ENCODE measurements at regions not wholly inside any gene's neighbourhood (a gene's known extent, or its start where the extent isn't known, plus 50 kb on each side); places are given as distances from the start of the nearest gene placed in this dataset.

DNA sequence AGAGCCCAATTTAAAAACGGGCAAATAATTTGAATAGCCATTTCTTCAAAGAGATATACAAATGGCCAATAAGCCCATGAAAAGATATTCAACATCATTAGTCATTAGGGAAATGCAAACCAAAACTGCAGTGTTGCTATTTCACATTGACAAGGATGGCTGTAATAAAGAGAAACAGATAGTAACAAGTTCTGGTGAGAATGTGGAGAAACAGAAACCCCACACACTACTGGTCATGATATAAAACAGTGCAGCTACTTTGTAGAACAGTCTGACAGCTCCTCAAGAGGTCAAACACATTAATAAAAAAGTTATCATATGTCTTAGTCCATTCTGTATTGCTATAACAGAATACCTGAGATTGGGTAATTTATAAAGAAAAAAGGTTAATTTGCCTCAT lies 237.0 kb upstream of the GRAMD2B start:
- no peak overlapping the region for H3K4me3 ChIP-seq (ENCODE audit: low read length)
- no peaks in the 10 kb centered on the region for H3K27me3 ChIP-seq (ENCODE audit: insufficient read depth, low read length)
- no peaks in the 10 kb centered on the region for H3K4me1 ChIP-seq (ENCODE audit: insufficient read depth, low read length)
- H3K9me3 ChIP-seq (ENCODE audit: low read depth, low read length) = no peaks in the 10 kb centered on the region

DNA sequence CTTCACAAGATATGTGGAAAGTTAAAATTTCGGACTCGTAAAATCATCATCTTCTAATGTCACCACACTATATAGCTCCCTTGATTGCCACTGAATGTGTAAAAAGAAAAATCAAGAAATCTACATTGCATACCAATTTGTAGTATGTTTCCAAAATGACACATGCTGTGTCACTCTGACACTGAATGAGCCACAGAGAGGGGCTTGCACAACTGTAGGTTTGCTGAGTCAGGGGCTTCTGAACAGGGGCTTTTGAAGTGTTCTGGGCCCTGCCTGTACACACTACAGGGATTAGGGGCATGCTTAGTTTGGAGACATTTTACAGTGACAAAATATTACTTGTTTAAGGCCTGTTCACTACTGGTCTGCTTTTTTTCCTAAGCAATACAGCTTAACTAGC lies 234.4 kb upstream of the GRAMD2B start:
- H3K9me3 ChIP-seq (ENCODE audit: low read depth, low read length) = no peaks in the 10 kb centered on the region
- H3K27me3 ChIP-seq (ENCODE audit: insufficient read depth, low read length) = no peaks in the 10 kb centered on the region
- H3K4me1 ChIP-seq (ENCODE audit: insufficient read depth, low read length) = no peaks in the 10 kb centered on the region
- no peak overlapping the region for H3K4me3 ChIP-seq (ENCODE audit: low read length)

- H3K9me3 ChIP-seq (ENCODE audit: low read depth, low read length) = no peaks in the 10 kb centered on the region
- no peaks in the 10 kb centered on the region for H3K27me3 ChIP-seq (ENCODE audit: insufficient read depth, low read length)
- H3K4me3 ChIP-seq (ENCODE audit: low read length) = no peak overlapping the region
- H3K4me1 ChIP-seq (ENCODE audit: insufficient read depth, low read length) = no peaks in the 10 kb centered on the region
These were observed 234.0 kb upstream of the GRAMD2B start for GRCh38 chr5:126189231-126189630.

DNA sequence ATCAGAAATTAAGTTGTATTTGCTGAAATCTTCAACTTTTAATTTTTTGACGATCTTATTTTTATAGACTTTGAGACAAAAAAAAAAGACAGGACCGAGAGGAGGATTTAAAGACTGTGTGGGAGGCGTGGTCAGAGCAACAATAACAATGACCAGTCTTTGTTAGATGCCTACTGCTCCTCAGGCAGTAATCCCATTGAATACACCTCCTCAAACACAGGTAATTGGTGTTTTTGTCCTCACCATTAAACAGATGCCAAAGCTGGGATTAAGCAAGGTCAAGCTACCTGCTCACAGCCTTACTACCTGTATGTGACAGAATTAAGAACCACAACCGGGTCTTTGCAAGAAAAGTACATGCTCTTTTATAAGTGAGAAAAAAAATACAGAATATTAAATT lies 233.3 kb upstream of the GRAMD2B start:
- Histone ChIP-seq H3K4me1 (ENCODE audit: insufficient read depth, low read length) (no peaks in the 10 kb centered on the region), H3K9me3 (ENCODE audit: low read depth, low read length) (no peaks in the 10 kb centered on the region), H3K27me3 (ENCODE audit: insufficient read depth, low read length) (no peaks in the 10 kb centered on the region), H3K4me3 (ENCODE audit: low read length) (no peak overlapping the region)

DNA sequence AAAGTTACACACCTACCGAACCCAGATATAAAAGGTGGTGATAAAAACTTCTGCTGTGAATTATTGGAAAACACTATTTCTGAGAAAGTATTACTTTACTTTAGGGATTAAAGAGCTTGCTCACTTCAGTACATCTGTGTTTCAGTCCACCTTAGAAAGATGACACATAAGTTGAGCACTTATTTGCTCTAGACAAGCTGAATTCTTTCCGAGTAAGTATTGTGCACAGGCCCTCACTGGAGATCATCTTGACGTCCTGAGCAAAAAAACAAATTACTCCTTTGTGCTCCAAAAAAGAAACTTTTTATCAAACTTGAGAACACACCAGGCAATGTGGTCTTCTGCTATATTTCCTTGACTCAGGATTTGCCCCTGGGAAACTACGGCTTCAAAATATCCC lies 231.0 kb upstream of the GRAMD2B start:
- no peak overlapping the region for H3K4me3 ChIP-seq (ENCODE audit: low read length)
- H3K27me3 ChIP-seq (ENCODE audit: insufficient read depth, low read length) = no peaks in the 10 kb centered on the region
- no peaks in the 10 kb centered on the region for H3K9me3 ChIP-seq (ENCODE audit: low read depth, low read length)
- H3K4me1 ChIP-seq (ENCODE audit: insufficient read depth, low read length) = no peaks in the 10 kb centered on the region

GRCh38 chr5:126195410-126196100 lies 227.7 kb upstream of the GRAMD2B start:
- H3K27me3 ChIP-seq (ENCODE audit: insufficient read depth, low read length) = no peaks in the 10 kb centered on the region
- H3K4me1 ChIP-seq (ENCODE audit: insufficient read depth, low read length) = no peaks in the 10 kb centered on the region
- H3K9me3 ChIP-seq (ENCODE audit: low read depth, low read length) = no peaks in the 10 kb centered on the region
- H3K4me3 ChIP-seq (ENCODE audit: low read length) = no peak overlapping the region

- no peaks in the 10 kb centered on the region for H3K27me3 ChIP-seq (ENCODE audit: insufficient read depth, low read length)
- H3K4me1 ChIP-seq (ENCODE audit: insufficient read depth, low read length) = no peaks in the 10 kb centered on the region
- no peak overlapping the region for H3K4me3 ChIP-seq (ENCODE audit: low read length)
- H3K9me3 ChIP-seq (ENCODE audit: low read depth, low read length) = no peaks in the 10 kb centered on the region
These were observed 224.7 kb upstream of the GRAMD2B start for GRCh38 chr5:126198531-126198930.

DNA sequence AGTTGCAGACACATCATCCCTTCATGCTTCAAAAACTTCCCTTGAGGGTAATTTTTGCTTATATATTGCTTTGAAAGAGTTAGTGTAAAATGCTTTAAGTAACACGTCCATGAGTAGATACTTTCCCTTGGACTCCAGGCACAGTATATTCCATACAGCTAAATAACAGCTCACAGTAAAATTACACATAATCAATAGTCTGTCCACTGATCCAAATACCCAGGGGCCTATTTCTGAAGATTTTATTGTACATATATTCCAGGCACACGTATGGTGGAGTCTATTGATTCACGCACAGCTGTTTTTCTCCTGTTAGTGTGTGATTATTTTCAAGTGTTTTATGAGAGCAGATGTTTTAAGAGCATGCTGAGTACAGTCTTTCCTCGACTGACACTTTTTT lies 223.7 kb upstream of the GRAMD2B start:
- Histone ChIP-seq H3K27me3 (ENCODE audit: insufficient read depth, low read length) (no peaks in the 10 kb centered on the region), H3K9me3 (ENCODE audit: low read depth, low read length) (no peaks in the 10 kb centered on the region), H3K4me1 (ENCODE audit: insufficient read depth, low read length) (no peaks in the 10 kb centered on the region), H3K4me3 (ENCODE audit: low read length) (no peak overlapping the region)

- no peaks in the 10 kb centered on the region for H3K4me1 ChIP-seq (ENCODE audit: insufficient read depth, low read length)
- H3K9me3 ChIP-seq (ENCODE audit: low read depth, low read length) = no peaks in the 10 kb centered on the region
- no peaks in the 10 kb centered on the region for H3K27me3 ChIP-seq (ENCODE audit: insufficient read depth, low read length)
- no peak overlapping the region for H3K4me3 ChIP-seq (ENCODE audit: low read length)
These were observed 214.5 kb upstream of the GRAMD2B start for GRCh38 chr5:126208691-126209090.

DNA sequence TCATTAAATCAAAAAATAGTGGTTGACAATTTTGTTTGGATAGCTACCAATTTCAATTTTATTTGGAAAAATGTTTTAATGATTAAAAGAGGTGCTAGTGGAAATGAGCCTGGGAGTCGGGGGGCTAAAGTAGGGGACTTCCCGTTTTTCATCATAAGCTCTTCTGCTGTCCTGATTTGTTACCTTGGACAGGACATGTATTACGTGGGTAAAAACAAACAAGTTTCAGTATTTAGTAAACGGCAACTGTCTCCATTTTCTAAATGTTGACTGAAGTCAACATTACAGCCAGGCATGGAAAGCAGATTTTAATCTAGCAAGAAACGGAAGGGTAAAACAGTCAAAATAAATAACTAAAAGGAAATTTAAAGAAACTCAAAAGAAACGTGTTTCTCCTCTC lies 212.3 kb upstream of the GRAMD2B start:
- Histone ChIP-seq H3K9me3 (ENCODE audit: low read depth, low read length) (no peaks in the 10 kb centered on the region), H3K4me1 (ENCODE audit: insufficient read depth, low read length) (no peaks in the 10 kb centered on the region), H3K27me3 (ENCODE audit: insufficient read depth, low read length) (no peaks in the 10 kb centered on the region), H3K4me3 (ENCODE audit: low read length) (no peak overlapping the region)

DNA sequence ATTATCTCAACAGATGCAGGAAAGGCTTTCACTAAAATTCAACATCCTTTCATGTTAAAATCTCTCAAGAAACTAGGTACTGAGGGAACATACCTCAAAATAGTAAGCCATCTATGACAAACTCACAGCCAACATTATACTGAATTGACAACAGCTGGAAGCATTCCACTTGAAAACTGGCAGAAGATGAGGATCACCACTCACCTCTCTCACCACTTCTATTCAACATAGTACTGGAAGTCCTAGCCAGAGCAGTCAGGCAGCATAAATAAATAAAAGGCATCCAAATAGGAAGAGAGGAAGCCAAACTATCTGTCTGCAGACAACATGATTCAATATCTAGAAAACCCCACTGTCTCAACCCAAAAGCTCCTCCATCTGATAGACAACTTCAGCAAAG lies 203.6 kb upstream of the GRAMD2B start:
- H3K9me3 ChIP-seq (ENCODE audit: low read depth, low read length) = no peaks in the 10 kb centered on the region
- H3K27me3 ChIP-seq (ENCODE audit: insufficient read depth, low read length) = no peaks in the 10 kb centered on the region
- no peak overlapping the region for H3K4me3 ChIP-seq (ENCODE audit: low read length)
- H3K4me1 ChIP-seq (ENCODE audit: insufficient read depth, low read length) = no peaks in the 10 kb centered on the region

DNA sequence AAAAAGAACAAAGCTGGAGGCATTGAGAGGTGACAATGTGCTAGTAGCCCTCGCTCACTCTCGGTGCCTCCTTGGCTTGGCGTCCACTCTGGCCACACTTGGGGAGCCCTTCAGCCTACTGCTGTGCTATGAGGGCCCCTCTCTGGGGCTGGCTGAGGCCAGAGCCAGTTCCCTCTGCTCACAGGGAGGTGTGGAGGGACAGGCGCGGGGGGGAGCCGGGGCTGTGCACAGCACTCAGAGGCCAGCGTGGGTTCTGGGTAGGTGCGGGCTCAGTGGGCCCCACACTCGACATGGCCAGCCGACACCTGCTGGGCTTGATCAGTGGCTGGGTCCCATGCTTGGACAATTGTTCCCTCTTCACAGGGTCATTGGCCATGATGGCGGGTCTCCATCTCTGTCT lies 202.5 kb upstream of the GRAMD2B start:
- Histone ChIP-seq H3K9me3 (ENCODE audit: low read depth, low read length) (no peaks in the 10 kb centered on the region), H3K4me1 (ENCODE audit: insufficient read depth, low read length) (no peaks in the 10 kb centered on the region), H3K4me3 (ENCODE audit: low read length) (no peak overlapping the region), H3K27me3 (ENCODE audit: insufficient read depth, low read length) (no peaks in the 10 kb centered on the region)

DNA sequence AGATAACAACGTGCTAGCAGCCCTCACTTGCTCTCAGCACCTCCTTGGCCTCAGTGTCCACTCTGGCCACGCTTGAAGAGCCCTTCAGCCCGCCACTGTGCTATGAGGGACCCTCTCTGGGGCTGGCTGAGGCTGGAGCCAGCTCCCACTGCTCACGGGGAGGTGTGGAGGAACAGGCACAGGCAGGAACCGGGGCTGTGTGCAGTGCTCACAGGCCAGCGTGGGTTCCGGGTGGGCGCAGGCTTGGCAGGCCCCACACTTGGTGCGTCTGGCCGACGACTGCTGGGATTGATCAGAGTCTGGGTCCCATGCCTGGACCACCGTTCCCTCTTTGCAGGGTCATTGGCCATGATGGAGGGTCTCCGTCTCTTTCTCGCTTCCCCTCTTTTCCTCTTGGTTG lies 194.3 kb upstream of the GRAMD2B start:
- Histone ChIP-seq H3K4me1 (ENCODE audit: insufficient read depth, low read length) (no peaks in the 10 kb centered on the region), H3K4me3 (ENCODE audit: low read length) (no peak overlapping the region), H3K27me3 (ENCODE audit: insufficient read depth, low read length) (no peaks in the 10 kb centered on the region), H3K9me3 (ENCODE audit: low read depth, low read length) (no peaks in the 10 kb centered on the region)

- H3K4me1 ChIP-seq (ENCODE audit: insufficient read depth, low read length) = no peaks in the 10 kb centered on the region
- H3K27me3 ChIP-seq (ENCODE audit: insufficient read depth, low read length) = no peaks in the 10 kb centered on the region
- no peaks in the 10 kb centered on the region for H3K9me3 ChIP-seq (ENCODE audit: low read depth, low read length)
- no peak overlapping the region for H3K4me3 ChIP-seq (ENCODE audit: low read length)
These were observed 190.0 kb upstream of the GRAMD2B start for GRCh38 chr5:126233256-126233655.

DNA sequence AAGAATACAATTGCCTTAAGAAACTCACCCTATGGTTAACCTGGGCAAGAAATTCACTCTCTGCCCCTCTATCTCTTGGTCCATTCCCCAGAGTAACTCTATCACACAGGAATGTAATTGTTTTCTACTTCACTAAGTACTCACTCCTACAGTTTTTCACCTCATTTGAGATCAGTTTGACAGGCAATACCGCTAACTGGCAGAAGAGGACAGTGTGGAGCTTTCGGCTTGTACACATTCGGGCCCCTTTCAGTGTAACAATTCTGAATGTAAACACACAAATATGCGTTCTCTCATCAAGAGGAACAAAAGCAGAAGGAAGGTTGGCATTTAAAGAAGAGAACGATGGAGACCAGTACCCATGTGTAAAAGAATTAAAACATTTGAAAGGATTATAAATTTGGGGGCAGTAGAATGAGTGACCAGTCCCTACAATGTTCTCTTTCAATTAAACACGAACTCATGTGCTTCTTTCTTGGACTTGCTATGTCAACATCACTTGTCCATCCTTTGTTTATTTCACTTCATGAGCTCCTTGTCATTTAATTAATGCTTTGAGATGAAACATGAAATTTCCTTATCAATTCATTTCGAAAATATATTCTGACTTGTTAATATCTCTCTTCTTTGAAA lies 188.5 kb upstream of the GRAMD2B start:
- no peaks in the 10 kb centered on the region for H3K9me3 ChIP-seq (ENCODE audit: low read depth, low read length)
- no peak overlapping the region for H3K4me3 ChIP-seq (ENCODE audit: low read length)
- no peaks in the 10 kb centered on the region for H3K4me1 ChIP-seq (ENCODE audit: insufficient read depth, low read length)
- H3K27me3 ChIP-seq (ENCODE audit: insufficient read depth, low read length) = no peaks in the 10 kb centered on the region

DNA sequence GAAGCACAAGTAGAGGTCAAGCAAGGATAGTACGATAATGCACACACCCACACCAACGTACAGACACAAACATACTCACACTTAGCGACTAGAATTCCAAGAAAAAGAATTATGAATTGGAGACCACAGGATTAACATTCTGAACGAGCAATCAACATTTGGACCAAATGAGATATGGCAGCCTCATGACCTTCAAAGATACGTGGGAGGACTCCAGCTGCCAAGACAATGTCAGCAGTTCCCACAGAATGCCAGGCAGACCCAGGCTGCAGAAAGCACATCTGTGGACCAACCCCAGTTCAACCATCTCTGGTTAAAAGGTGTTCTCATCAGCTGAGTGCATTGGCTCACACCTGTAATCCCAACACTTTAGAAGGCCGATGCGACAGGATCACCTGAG lies 187.6 kb upstream of the GRAMD2B start:
- Histone ChIP-seq H3K27me3 (ENCODE audit: insufficient read depth, low read length) (no peaks in the 10 kb centered on the region), H3K4me1 (ENCODE audit: insufficient read depth, low read length) (no peaks in the 10 kb centered on the region), H3K4me3 (ENCODE audit: low read length) (no peak overlapping the region), H3K9me3 (ENCODE audit: low read depth, low read length) (no peaks in the 10 kb centered on the region)

Data from mononuclear cell (primary cell).